Fibroblast of villous mesenchyme (primary cell): ENCODE measurements at regions not wholly inside any gene's neighbourhood (a gene's known extent, or its start where the extent isn't known, plus 50 kb on each side); places are given as distances from the start of the nearest gene placed in this dataset.

Experiments used
- DNase-seq: peaks from one replicate; pipeline ENCODE4 v3.0.0-alpha.2; 2010; ENCODE audit warnings: low read depth
- H3K4me3 ChIP-seq: 2 replicates; pipeline ENCODE4 v1.5.1; 2011; ENCODE audit warnings: low read depth, mild to moderate bottlenecking, low read length
- CTCF ChIP-seq: IDR thresholded peaks from 2 replicates; pipeline ENCODE4 v1.5.1; 2012; ENCODE audit warnings: low read depth, mild to moderate bottlenecking, low read length; ENCODE audit not compliant: insufficient read depth

GRCh38 chr1:177794376-177794991 lies 175.4 kb downstream of the SEC16B start:
- TF ChIP-seq CTCF: no peak
- no peak for DNase-seq
- H3K4me3 ChIP-seq: no peak overlapping the region

GRCh38 chr1:177793900-177794299 lies 176.0 kb downstream of the SEC16B start:
- no peak for DNase-seq
- no peak for TF ChIP-seq CTCF
- no peak overlapping the region for H3K4me3 ChIP-seq

- no peak for TF ChIP-seq CTCF
- no peak overlapping the region for H3K4me3 ChIP-seq
- DNase-seq: no peak
Observed at GRCh38 chr1:177790566-177790965, 179.3 kb downstream of the SEC16B start.

- DNase-seq: no peak
- H3K4me3 ChIP-seq: no peak overlapping the region
- no peak for TF ChIP-seq CTCF
Observed at GRCh38 chr1:177789956-177790355, 179.9 kb downstream of the SEC16B start.

GRCh38 chr1:177786176-177786745 lies 183.6 kb downstream of the SEC16B start:
- DNase-seq: no peak
- TF ChIP-seq CTCF: no peak
- H3K4me3 ChIP-seq: no peak overlapping the region

- H3K4me3 ChIP-seq: no peak overlapping the region
- DNase-seq: no peak
- TF ChIP-seq CTCF: no peak
Observed at GRCh38 chr1:177784936-177785335, 184.9 kb downstream of the SEC16B start.

- no peak overlapping the region for H3K4me3 ChIP-seq
- TF ChIP-seq CTCF: no peak
- no peak for DNase-seq
Observed at GRCh38 chr1:177784409-177784808, 185.4 kb downstream of the SEC16B start.
